ENCODE measurements at regions not wholly inside any gene's neighbourhood (a gene's known extent, or its start where the extent isn't known, plus 50 kb on each side); places are given as distances from the start of the nearest gene placed in this dataset.

DNA sequence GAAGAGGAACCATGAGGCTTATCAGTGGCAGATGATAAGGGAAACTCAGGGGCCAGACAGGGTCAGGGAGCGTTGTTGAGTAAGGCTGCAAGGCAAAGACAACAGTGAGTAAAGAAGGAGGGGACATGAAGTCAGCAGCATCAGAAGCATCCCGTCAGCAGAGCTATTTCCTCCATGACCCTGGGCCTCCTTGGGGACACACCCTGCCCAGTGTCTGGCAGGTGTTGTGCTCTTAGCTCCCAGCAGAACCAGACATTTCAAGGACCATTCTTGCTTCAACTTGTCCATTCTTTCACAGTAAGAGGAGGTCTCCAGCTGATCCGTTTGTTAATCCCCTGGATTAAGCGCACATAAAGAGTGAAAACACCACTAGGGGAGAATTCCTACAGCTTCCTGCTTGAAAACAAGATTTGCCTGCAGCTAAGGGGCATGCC is 88.7 kb upstream of the MEIS1 start:
- POLR2A ChIA-PET, result no interaction called here
- Histone ChIP-seq H3K27ac (ENCODE audit: extremely low read depth, low read depth, low read length) (no peak overlapping the region), H3K9me3 (ENCODE audit: control insufficient read depth, insufficient read depth, low read depth, low read length) (no peaks in the 10 kb centered on the region), H3K36me3 (ENCODE audit: control insufficient read depth in 2 of 2, insufficient read depth in 1 of 2, low read length in 2 of 2) (no peaks in the 10 kb centered on the region), H3K4me3 (ENCODE audit: low read depth, low read length) (no peak overlapping the region), H3K4me1 (ENCODE audit: control insufficient read depth, insufficient read depth, low read length) (no peaks in the 10 kb centered on the region)
- TF ChIP-seq KLF7 (tag by site-specific recombination; IDR thresholded peaks at IDR 0.05; ENCODE audit: borderline replicate concordance) (no peak), ZNF274 (IDR thresholded peaks at IDR 0.05; ENCODE audit: low read length) (no peak), ZNF274 (tag by site-specific recombination; IDR thresholded peaks at IDR 0.05; ENCODE audit: borderline replicate concordance) (no peak), ZNF596 (tag by site-specific recombination; IDR thresholded peaks at IDR 0.05) (no peak), GLIS1 (tag by site-specific recombination; IDR thresholded peaks at IDR 0.05) (no peak), ZNF610 (tag by site-specific recombination; IDR thresholded peaks at IDR 0.05; ENCODE audit: borderline replicate concordance) (no peak), HOXA7 (CRISPR knock-in tag; IDR thresholded peaks at IDR 0.05; ENCODE audit: borderline replicate concordance) (no peak)
- TF ChIP-seq, protein P1, sequence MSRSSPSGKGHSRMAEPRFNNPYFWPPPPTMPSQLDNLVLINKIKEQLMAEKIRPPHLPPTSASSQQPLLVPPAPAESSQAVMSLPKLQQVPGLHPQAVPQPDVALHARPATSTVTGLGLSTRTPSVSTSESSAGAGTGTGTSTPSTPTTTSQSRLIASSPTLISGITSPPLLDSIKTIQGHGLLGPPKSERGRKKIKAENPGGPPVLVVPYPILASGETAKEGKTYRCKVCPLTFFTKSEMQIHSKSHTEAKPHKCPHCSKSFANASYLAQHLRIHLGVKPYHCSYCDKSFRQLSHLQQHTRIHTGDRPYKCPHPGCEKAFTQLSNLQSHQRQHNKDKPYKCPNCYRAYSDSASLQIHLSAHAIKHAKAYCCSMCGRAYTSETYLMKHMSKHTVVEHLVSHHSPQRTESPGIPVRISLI (tag by site-specific recombination; IDR thresholded peaks at IDR 0.05), result no peak
- CTCF ChIA-PET, result no interaction called here

DNA sequence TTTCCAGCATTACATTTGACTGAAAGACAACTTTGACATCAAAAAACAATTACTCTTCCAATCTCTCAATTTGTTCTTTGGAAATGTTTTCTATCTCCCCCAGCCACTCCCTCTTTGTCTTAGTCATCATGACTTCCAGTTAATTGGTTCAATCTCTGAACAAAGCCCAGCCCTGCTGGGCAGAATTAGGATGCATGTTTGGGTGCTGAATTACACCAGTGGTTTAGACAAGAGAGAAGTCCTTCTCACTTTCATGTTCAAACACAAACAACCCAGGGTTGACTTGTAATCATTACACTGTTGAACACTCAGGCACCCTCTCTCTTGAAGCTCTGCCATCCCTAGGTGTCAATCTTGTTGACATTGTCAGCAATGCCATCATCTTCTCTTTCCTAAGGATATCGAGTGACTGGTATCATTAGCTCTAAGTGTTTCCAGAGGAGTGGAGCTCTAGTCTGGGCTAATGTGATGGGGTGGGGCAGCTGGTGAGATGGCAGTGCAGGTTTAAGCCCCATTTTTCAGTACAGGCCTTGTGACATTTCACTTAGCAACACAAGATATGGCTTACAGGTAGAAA is 90.8 kb upstream of the MEIS1 start:
- H3K36me3 ChIP-seq (ENCODE audit: control insufficient read depth in 2 of 2, insufficient read depth in 1 of 2, low read length in 2 of 2), result no peaks in the 10 kb centered on the region
- H3K27ac ChIP-seq (ENCODE audit: extremely low read depth, low read depth, low read length), result no peak overlapping the region
- H3K4me3 ChIP-seq (ENCODE audit: low read depth, low read length), result no peak overlapping the region
- H3K9me3 ChIP-seq (ENCODE audit: control insufficient read depth, insufficient read depth, low read depth, low read length), result no peaks in the 10 kb centered on the region
- ChIA-PET POLR2A (no interaction called here), CTCF (interaction anchor here (0.7 kb wide), 1 partner anchor 1442 kb away, joined by 3 read pairs; no protein-coding TSS in a partner anchor)
- no peaks in the 10 kb centered on the region for H3K4me1 ChIP-seq (ENCODE audit: control insufficient read depth, insufficient read depth, low read length)
- TF ChIP-seq, protein P2, sequence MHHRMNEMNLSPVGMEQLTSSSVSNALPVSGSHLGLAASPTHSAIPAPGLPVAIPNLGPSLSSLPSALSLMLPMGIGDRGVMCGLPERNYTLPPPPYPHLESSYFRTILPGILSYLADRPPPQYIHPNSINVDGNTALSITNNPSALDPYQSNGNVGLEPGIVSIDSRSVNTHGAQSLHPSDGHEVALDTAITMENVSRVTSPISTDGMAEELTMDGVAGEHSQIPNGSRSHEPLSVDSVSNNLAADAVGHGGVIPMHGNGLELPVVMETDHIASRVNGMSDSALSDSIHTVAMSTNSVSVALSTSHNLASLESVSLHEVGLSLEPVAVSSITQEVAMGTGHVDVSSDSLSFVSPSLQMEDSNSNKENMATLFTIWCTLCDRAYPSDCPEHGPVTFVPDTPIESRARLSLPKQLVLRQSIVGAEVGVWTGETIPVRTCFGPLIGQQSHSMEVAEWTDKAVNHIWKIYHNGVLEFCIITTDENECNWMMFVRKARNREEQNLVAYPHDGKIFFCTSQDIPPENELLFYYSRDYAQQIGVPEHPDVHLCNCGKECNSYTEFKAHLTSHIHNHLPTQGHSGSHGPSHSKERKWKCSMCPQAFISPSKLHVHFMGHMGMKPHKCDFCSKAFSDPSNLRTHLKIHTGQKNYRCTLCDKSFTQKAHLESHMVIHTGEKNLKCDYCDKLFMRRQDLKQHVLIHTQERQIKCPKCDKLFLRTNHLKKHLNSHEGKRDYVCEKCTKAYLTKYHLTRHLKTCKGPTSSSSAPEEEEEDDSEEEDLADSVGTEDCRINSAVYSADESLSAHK (tag by site-specific recombination; IDR thresholded peaks at IDR 0.05), result no peak
- TF ChIP-seq TRIM28 (IDR thresholded peaks at IDR 0.05; ENCODE audit: borderline replicate concordance, low read length), result 0 out of 2 replicates have a peak, but pooled peaks have one; percentile 1

DNA sequence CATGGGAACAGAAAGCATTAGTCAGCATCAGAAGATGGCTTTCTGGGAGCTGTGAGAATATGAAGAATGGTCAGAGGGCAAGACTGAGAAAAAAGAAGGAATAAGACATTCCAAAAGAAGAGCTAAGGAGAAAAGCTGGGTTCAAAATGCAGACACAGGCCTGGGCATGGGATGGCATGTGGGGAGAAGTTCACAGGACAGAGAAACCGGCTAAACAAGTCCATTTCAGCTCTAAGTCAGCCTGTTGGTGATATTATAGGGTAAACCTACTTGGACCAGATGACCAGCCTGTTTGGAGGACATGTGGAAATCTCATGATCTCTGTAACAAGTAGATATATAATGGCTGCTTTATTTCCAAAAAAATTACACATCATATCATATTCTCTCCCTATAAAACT is 91.7 kb upstream of the MEIS1 start:
- Histone ChIP-seq H3K9me3 (ENCODE audit: control insufficient read depth, insufficient read depth, low read depth, low read length) (no peaks in the 10 kb centered on the region), H3K27ac (ENCODE audit: extremely low read depth, low read depth, low read length) (no peak overlapping the region), H3K4me1 (ENCODE audit: control insufficient read depth, insufficient read depth, low read length) (no peaks in the 10 kb centered on the region), H3K36me3 (ENCODE audit: control insufficient read depth in 2 of 2, insufficient read depth in 1 of 2, low read length in 2 of 2) (no peaks in the 10 kb centered on the region), H3K4me3 (ENCODE audit: low read depth, low read length) (no peak overlapping the region)
- CTCF ChIA-PET, result interaction anchor here (0.6 kb wide), 1 partner anchor 24 kb away, joined by 4 read pairs; no protein-coding TSS in a partner anchor
- POLR2A ChIA-PET, result no interaction called here
- TF ChIP-seq ZNF426 (tag by site-specific recombination; IDR thresholded peaks at IDR 0.05) (no peak), ZNF37A (tag by site-specific recombination; IDR thresholded peaks at IDR 0.05) (no peak), BCL11A (tag by site-specific recombination; IDR thresholded peaks at IDR 0.05; ENCODE audit: low read depth) (no peak), ZNF274 (IDR thresholded peaks at IDR 0.05; ENCODE audit: low read length) (no peak), ZNF274 (tag by site-specific recombination; IDR thresholded peaks at IDR 0.05; ENCODE audit: borderline replicate concordance) (no peak), SALL2 (tag by site-specific recombination; IDR thresholded peaks at IDR 0.05; ENCODE audit: borderline replicate concordance) (no peak)

DNA sequence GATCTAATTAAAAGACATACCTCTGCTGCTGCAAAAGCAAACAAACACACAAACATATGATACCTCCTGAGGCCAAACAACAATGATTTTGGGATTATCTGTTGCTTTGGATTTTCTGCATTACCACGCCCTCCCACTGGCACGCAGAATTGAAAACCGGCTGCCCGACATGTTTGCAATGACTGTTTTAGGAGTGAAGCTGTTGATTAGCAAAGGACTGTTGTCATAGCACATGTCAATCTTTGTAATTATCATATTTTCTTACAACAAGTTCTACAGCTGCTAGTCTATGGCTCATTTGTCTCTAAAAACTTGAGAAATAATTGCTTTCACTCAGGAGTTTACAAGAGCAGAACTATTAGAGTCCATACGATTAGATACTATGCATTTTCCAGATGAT is 94.4 kb upstream of the MEIS1 start:
- ChIA-PET POLR2A (no interaction called here), CTCF (no interaction called here)
- H3K36me3 ChIP-seq (ENCODE audit: control insufficient read depth in 2 of 2, insufficient read depth in 1 of 2, low read length in 2 of 2), result no peaks in the 10 kb centered on the region
- 0 out of 2 replicates have a peak, but pooled peaks cover 2% of the 10 kb centered on the region for H3K4me1 ChIP-seq (ENCODE audit: control insufficient read depth, insufficient read depth, low read length)
- no peak overlapping the region for H3K27ac ChIP-seq (ENCODE audit: extremely low read depth, low read depth, low read length)
- TF ChIP-seq TRIM28 (IDR thresholded peaks at IDR 0.05; ENCODE audit: borderline replicate concordance, low read length) (no peak), ZNF555 (tag by site-specific recombination; conservative IDR thresholded peaks at IDR 0.05) (no peak), ZNF658 (tag by site-specific recombination; IDR thresholded peaks at IDR 0.05) (no peak), ZNF157 (tag by site-specific recombination; IDR thresholded peaks at IDR 0.05) (no peak)
- TF ChIP-seq, protein P3, sequence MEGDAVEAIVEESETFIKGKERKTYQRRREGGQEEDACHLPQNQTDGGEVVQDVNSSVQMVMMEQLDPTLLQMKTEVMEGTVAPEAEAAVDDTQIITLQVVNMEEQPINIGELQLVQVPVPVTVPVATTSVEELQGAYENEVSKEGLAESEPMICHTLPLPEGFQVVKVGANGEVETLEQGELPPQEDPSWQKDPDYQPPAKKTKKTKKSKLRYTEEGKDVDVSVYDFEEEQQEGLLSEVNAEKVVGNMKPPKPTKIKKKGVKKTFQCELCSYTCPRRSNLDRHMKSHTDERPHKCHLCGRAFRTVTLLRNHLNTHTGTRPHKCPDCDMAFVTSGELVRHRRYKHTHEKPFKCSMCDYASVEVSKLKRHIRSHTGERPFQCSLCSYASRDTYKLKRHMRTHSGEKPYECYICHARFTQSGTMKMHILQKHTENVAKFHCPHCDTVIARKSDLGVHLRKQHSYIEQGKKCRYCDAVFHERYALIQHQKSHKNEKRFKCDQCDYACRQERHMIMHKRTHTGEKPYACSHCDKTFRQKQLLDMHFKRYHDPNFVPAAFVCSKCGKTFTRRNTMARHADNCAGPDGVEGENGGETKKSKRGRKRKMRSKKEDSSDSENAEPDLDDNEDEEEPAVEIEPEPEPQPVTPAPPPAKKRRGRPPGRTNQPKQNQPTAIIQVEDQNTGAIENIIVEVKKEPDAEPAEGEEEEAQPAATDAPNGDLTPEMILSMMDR (tag by site-specific recombination; IDR thresholded peaks at IDR 0.05), result no peak
- no peaks in the 10 kb centered on the region for H3K9me3 ChIP-seq (ENCODE audit: control insufficient read depth, insufficient read depth, low read depth, low read length)
- H3K4me3 ChIP-seq (ENCODE audit: low read depth, low read length), result no peak overlapping the region
